ENCODE measurements at regions not wholly inside any gene's neighbourhood (a gene's known extent, or its start where the extent isn't known, plus 50 kb on each side); places are given as distances from the start of the nearest gene placed in this dataset.

DNA sequence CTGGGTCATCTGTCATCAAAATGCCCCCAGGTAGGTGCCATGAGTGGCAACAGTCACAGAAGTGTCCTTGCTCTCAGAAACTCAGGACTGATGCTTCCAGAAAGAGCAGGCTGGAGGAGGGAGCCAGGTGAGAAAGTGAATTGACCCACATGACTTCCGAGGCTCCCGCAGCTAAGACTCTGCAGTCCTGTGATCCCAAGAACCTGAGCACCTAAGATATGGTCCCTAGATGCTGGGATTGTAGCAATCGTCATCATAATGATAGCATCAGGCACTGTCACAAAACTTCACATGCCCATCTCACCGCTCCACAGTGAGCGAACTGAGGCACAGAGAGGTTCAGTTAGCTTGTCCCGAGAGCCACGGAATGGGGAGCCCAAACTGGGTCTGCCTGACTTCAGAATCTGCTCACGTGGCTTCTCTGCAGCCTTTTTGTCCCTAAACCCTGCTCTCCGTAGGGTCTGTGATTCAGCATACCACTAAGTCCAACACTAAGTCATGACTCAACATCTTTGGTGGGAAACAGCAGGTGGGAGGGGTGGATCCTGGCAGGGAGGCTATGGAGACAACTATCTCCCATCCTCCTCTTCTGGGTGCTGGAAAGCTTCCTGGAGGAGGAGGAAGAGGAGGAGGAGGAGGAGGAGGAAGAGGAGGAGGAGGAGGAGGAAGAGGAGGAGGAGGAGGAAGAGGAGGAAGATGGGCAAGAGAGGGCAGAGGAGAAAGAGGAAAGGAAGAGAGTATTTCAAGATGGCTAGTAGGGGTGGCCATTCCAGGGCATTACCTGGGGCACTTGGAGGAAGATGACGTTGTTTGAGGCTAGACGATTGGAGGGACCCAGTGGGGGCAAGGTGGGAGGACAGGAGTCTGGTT lies 55.5 kb upstream of the DLX4 start:
- no peak for ATAC-seq (ENCODE audit: low read depth)
- H3K27me3 Mint-ChIP-seq = peaks cover 41% of the 10 kb centered on the region
- H3K36me3 Mint-ChIP-seq = no peaks in the 10 kb centered on the region
- DNase-seq (ENCODE audit: low spot score in 2 of 2) = no peak
- H3K4me3 Mint-ChIP-seq = no peak overlapping the region
- no peak overlapping the region for H3K27ac Mint-ChIP-seq
- peaks cover 2% of the 10 kb centered on the region for H3K4me1 Mint-ChIP-seq
- H3K9me3 Mint-ChIP-seq = no peaks in the 10 kb centered on the region

- DNase-seq (ENCODE audit: low spot score in 2 of 2) = no peak
- H3K36me3 Mint-ChIP-seq = no peaks in the 10 kb centered on the region
- peaks cover 37% of the 10 kb centered on the region for H3K27me3 Mint-ChIP-seq
Observed at GRCh38 chr17:49914096-49914490, 54.9 kb upstream of the DLX4 start.

DNA sequence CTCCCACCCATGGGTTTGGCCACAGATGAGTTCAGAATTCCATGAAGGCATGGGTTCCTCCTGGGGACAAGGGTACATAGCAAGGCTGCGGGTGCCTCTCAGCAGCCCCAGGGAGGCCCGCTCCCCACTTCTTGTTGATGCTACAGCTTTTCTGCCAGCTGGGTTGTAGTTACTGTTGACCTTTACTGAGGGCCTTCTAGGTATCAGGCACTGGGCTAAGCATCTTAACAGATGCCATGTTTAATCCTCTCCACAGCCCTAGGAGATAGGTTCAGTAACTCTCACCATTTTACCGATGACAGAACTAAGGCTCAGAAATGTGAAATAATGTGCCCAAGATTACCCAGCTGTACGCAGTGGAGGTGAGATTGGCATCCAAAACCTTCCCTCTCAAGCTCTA lies 54.3 kb upstream of the DLX4 start:
- Mint-ChIP-seq H3K27ac (no peak overlapping the region), H3K36me3 (no peaks in the 10 kb centered on the region), H3K4me1 (peaks cover 2% of the 10 kb centered on the region), H3K27me3 (peaks cover 34% of the 10 kb centered on the region), H3K9me3 (no peaks in the 10 kb centered on the region), H3K4me3 (no peak overlapping the region)
- no peak for DNase-seq (ENCODE audit: low spot score in 2 of 2)
- no peak for ATAC-seq (ENCODE audit: low read depth)

More at GRCh38 chr17:49914096-49914490, 54.9 kb upstream of the DLX4 start:
- no peaks in the 10 kb centered on the region for H3K9me3 Mint-ChIP-seq
- H3K27ac Mint-ChIP-seq = no peak overlapping the region
- peaks cover 2% of the 10 kb centered on the region for H3K4me1 Mint-ChIP-seq
- no peak for ATAC-seq (ENCODE audit: low read depth)
- no peak overlapping the region for H3K4me3 Mint-ChIP-seq

GRCh38 chr17:49915260-49915659 lies 53.7 kb upstream of the DLX4 start:
- ATAC-seq (ENCODE audit: low read depth) = no peak
- Mint-ChIP-seq H3K4me1 (peaks cover 2% of the 10 kb centered on the region), H3K27me3 (peaks cover 34% of the 10 kb centered on the region), H3K9me3 (no peaks in the 10 kb centered on the region), H3K4me3 (no peak overlapping the region), H3K36me3 (no peaks in the 10 kb centered on the region), H3K27ac (no peak overlapping the region)
- DNase-seq (ENCODE audit: low spot score in 2 of 2) = no peak

- Mint-ChIP-seq H3K9me3 (no peaks in the 10 kb centered on the region), H3K4me3 (no peak overlapping the region), H3K27ac (no peak overlapping the region), H3K27me3 (peaks cover 33% of the 10 kb centered on the region), H3K36me3 (no peaks in the 10 kb centered on the region), H3K4me1 (no peaks in the 10 kb centered on the region)
- DNase-seq (ENCODE audit: low spot score in 2 of 2) (no peak), ATAC-seq (ENCODE audit: low read depth) (no peak)
Observed at GRCh38 chr17:49915670-49916069, 53.3 kb upstream of the DLX4 start.

- ATAC-seq (ENCODE audit: low read depth) (no peak), DNase-seq (ENCODE audit: low spot score in 2 of 2) (no peak)
- H3K36me3 Mint-ChIP-seq = no peaks in the 10 kb centered on the region
- no peak overlapping the region for H3K4me3 Mint-ChIP-seq
- peaks cover 32% of the 10 kb centered on the region for H3K27me3 Mint-ChIP-seq
- H3K27ac Mint-ChIP-seq = no peak overlapping the region
- H3K9me3 Mint-ChIP-seq = no peaks in the 10 kb centered on the region
- no peaks in the 10 kb centered on the region for H3K4me1 Mint-ChIP-seq
Observed at GRCh38 chr17:49916854-49917515, 52.0 kb upstream of the DLX4 start.

DNA sequence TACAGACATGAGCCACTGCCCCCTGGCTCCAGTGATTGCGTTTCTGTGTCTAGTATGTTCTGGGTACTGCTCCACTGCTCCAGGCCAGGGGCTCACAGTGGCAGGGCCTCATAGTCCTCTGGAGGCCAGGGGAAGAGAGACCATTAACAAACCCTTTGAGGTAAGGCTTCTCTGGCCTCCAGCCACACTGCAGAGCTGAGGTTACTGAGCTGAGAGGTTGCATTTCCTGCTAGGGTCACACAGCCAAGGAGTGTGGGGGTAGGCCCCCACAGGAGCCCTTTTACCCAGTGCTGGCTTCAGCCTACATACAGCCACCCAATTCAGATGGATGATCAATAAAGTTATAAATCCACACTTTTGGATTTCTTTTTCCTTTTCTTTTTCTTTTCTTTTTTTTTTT lies 50.4 kb upstream of the DLX4 start:
- DNase-seq (ENCODE audit: low spot score in 2 of 2) (no peak), ATAC-seq (ENCODE audit: low read depth) (no peak)
- Mint-ChIP-seq H3K4me1 (no peaks in the 10 kb centered on the region), H3K9me3 (no peaks in the 10 kb centered on the region), H3K27me3 (peaks cover 31% of the 10 kb centered on the region), H3K27ac (no peak overlapping the region), H3K4me3 (no peak overlapping the region), H3K36me3 (no peaks in the 10 kb centered on the region)

Measured in memory B cell (primary cell).